Astrocyte of the hippocampus (primary cell): ENCODE measurements at regions not wholly inside any gene's neighbourhood (a gene's known extent, or its start where the extent isn't known, plus 50 kb on each side); places are given as distances from the start of the nearest gene placed in this dataset.
A peak's percentile ranks its signal among the peaks of the same experiment; 100 is the strongest.

Experiments
- DNase-seq: peaks from one replicate; pipeline ENCODE4 v3.0.0; 2011; ENCODE audit warnings: low read depth, low spot score

DNA sequence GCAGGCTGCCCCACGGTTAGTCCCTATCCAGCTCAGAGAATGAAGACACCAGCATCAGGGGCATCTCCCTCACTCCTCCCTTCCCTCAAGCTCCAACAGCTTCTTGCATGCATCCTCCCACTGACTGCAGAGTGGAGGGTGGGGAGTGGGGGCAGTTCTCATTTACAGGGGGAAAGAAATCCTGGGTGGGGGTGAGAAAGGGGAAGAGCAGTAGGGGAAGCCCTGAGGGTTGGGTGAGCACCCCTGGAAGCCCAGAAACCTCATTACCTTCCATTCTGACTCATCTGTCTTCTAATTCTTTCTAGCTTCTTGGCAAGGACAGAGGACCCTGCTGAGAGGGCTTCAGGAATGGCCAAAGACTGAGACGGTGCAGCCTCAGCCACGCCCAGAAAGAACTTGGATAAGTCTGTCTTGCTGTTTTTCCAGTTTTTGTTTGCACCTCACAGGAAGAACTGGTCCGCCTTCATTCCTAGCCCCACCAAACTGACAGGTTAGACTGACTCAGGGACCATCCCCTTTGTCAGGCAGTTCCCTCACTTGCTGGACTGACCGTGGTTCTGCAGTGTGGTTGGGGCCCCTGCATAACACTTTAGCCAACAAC lies 52.5 kb upstream of the WSB1 start:
- DNase-seq = peak; percentile 63

DNA sequence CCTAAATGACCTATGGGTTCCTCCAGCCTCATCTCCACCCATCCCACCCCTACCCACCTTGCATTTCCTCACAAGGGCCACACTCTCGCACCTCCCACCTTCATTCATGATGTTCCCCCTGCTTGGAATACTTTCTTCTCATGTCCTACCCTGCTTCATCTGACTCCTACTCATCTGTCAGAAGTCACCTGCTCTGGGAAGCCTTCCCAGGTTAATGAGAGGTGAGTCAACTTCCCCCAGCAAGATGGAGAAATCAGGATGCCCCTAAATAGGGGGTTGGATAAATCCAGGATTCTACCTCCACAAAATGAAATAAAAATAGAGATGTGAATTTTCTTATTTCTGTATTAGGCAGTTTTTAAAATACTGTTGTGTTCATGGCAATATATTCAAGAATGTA lies 51.0 kb upstream of the WSB1 start:
- no peak for DNase-seq

DNA sequence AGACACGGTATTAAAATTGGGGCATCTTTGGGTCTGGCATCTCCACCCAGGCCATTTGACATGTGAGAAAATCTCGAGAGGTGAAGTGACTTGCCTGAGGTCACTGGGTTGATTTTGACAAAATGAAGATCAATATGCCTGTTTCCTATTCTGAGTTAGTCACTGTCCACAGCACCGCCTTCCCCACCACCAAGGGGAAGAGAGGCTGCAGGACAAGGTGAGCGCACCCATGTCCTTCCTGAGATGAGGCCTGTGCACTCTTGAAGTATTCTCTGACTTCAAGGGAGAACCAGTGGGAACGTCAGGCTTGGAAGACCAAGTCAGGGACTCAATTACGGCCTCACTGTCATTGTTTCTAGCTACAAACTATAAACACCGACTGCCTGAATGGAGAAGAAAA lies 49.9 kb upstream of the WSB1 start:
- DNase-seq = no peak
